A549 (cell line): ENCODE measurements at regions not wholly inside any gene's neighbourhood (a gene's known extent, or its start where the extent isn't known, plus 50 kb on each side); places are given as distances from the start of the nearest gene placed in this dataset.
A peak's percentile ranks its signal among the peaks of the same experiment; 100 is the strongest.

Experiments used
- ATAC-seq, 2 experiments: fragments of 200-7000 bp in 1 of 2; fragments of >200 bp in 1 of 2; cut with Nextera tagmentation in 1 of 2; cut with Tn5 transposase in 1 of 2; 3 replicates each; pipeline versions ENCODE4 v1.8.0 to v1.9.1; 2018 to 2020; ENCODE audit warnings: mild to moderate bottlenecking in 1 of 2, moderate library complexity in 1 of 2
- CTCF ChIA-PET: fragments of 300-600 bp; sonication (Branson Sonifier 250); formaldehyde crosslinking; extraction: SDS; loops from one replicate; lab custom pipeline; 2021; ENCODE audit warnings: antibody characterized with exemption, inconsistent platforms; lab: Yijun Ruan, JAX
- POLR2A ChIA-PET: fragments of 350-600 bp; formaldehyde crosslinking; extraction: SDS; loops from one replicate; lab custom pipeline; 2021; ENCODE audit warnings: antibody characterized with exemption, inconsistent platforms; lab: Yijun Ruan, JAX
- DNase-seq, 2 experiments: peaks; one replicate each; pipeline versions ENCODE4 v3.0.0 to v3.0.0-alpha.2; 2011 to 2016; ENCODE audit warnings: low read depth in 1 of 2, low spot score in 1 of 2
- FAIRE-seq: peaks from 2 replicates; lab custom pipeline; 2011; peaks lifted over from hg19 to GRCh38; lab: Jason Lieb, UNC
- H3K27ac ChIP-seq, 2 experiments: fragments of >200 bp; sonication (Bioruptor Twin); formaldehyde crosslinking; 3 replicates each; pipeline ENCODE4 v1.5.1; 2016 to 2017
- H3K4me1 ChIP-seq: fragments of >200 bp; sonication (Bioruptor Twin); formaldehyde crosslinking; 3 replicates; pipeline ENCODE4 v1.6.1; 2016
- H3K4me2 ChIP-seq: fragments of >200 bp; sonication (Bioruptor Twin); formaldehyde crosslinking; 3 replicates; pipeline ENCODE4 v1.6.1; 2016
- H3K4me3 ChIP-seq: fragments of >200 bp; sonication (Bioruptor Twin); formaldehyde crosslinking; 3 replicates; pipeline ENCODE4 v1.5.1; 2016
- H3K9me3 ChIP-seq: fragments of >200 bp; sonication (Bioruptor Twin); formaldehyde crosslinking; 3 replicates; pipeline ENCODE4 v1.6.1; 2016
- CBX2 ChIP-seq: fragments of 200-600 bp; sonication (generic); IDR thresholded peaks from 2 replicates; pipeline ENCODE4 v1.6.1; 2016; ENCODE audit warnings: low read depth, mild to moderate bottlenecking, borderline replicate concordance
- CEBPB ChIP-seq, 2 experiments: fragments of >200 bp in 1 of 2; sonication (Bioruptor Twin) in 1 of 2; formaldehyde crosslinking in 1 of 2; IDR thresholded peaks; 2 replicates each; pipeline ENCODE4 v1.6.1; 2012 to 2016
- CHD4 ChIP-seq: fragments of 200-600 bp; sonication (generic); IDR thresholded peaks from 2 replicates; pipeline ENCODE4 v1.6.1; 2016; ENCODE audit warnings: antibody characterized with exemption, mild to moderate bottlenecking, borderline replicate concordance
- ESRRA ChIP-seq: fragments of 150-350 bp; IDR thresholded peaks from 2 replicates; pipeline ENCODE4 v1.6.1; 2014; ENCODE audit warnings: mild to moderate bottlenecking, low read length, borderline replicate concordance
- FOSL2 ChIP-seq, 2 experiments: fragments of 450-650 bp in 1 of 2; fragments of >200 bp in 1 of 2; sonication (Bioruptor Twin) in 1 of 2; formaldehyde crosslinking; IDR thresholded peaks; 2 replicates each; pipeline versions ENCODE4 v1.5.0 to v1.6.1; 2016 to 2020; ENCODE audit warnings: mild to moderate bottlenecking in 1 of 2, moderate library complexity in 1 of 2
- GATA3 ChIP-seq: IDR thresholded peaks from 2 replicates; pipeline ENCODE4 v1.6.1; 2012; ENCODE audit warnings: borderline replicate concordance
- HES2 ChIP-seq: fragments of >200 bp; sonication (Bioruptor Twin); formaldehyde crosslinking; IDR thresholded peaks from 2 replicates; pipeline ENCODE4 v1.6.1; 2016
- HEYL ChIP-seq: fragments of 250-450 bp; sonication (Bioruptor Pico); IDR thresholded peaks from 2 replicates; pipeline ENCODE4 v1.8.0; 2021; ENCODE audit warnings: mild to moderate bottlenecking, moderate library complexity
- JUN ChIP-seq, 2 experiments: fragments of >200 bp; sonication (Bioruptor Twin); formaldehyde crosslinking; IDR thresholded peaks; 2 replicates in 1 of 2; 3 replicates in 1 of 2; pipeline ENCODE4 v1.6.1; 2016 to 2017
- KDM5A ChIP-seq: fragments of 200-600 bp; sonication (generic); IDR thresholded peaks from 2 replicates; pipeline ENCODE4 v1.6.1; 2016; ENCODE audit warnings: antibody characterized with exemption, mild to moderate bottlenecking
- MAZ ChIP-seq: fragments of 150-350 bp; IDR thresholded peaks from 2 replicates; pipeline ENCODE4 v1.6.1; 2014; ENCODE audit warnings: antibody characterized with exemption, low read depth, low read length, borderline replicate concordance
- NFE2L2 ChIP-seq: fragments of 150-350 bp; conservative IDR thresholded peaks from 2 replicates; pipeline ENCODE4 v1.6.1; 2014; ENCODE audit warnings: low read length
- NPAS2 ChIP-seq: fragments of 250-450 bp; sonication (Bioruptor Pico); IDR thresholded peaks from 2 replicates; pipeline ENCODE4 v1.8.0; 2022; ENCODE audit warnings: mild to moderate bottlenecking, moderate library complexity, borderline replicate concordance
- RARB ChIP-seq: fragments of 250-450 bp; sonication (Bioruptor Pico); IDR thresholded peaks from 2 replicates; pipeline ENCODE4 v1.8.0; 2021; ENCODE audit warnings: mild to moderate bottlenecking, moderate library complexity
- REST ChIP-seq: fragments of 200-600 bp; sonication (generic); IDR thresholded peaks from 2 replicates; pipeline ENCODE4 v1.6.1; 2016; ENCODE audit warnings: antibody characterized with exemption, mild to moderate bottlenecking, moderate library complexity
- SMC3 ChIP-seq: fragments of >200 bp; sonication (Bioruptor Twin); formaldehyde crosslinking; IDR thresholded peaks from 3 replicates; pipeline ENCODE4 v1.6.1; 2018; ENCODE audit warnings: inconsistent platforms
- TFCP2L1 ChIP-seq: fragments of 250-450 bp; sonication (Bioruptor Pico); IDR thresholded peaks from 2 replicates; pipeline ENCODE4 v1.5.0; 2021; ENCODE audit warnings: mild to moderate bottlenecking
- TP53 ChIP-seq: fragments of 250-450 bp; sonication (Bioruptor Pico); IDR thresholded peaks from 2 replicates; pipeline ENCODE4 v1.5.0; 2021; ENCODE audit warnings: mild to moderate bottlenecking, moderate library complexity
- ZFP36 ChIP-seq: fragments of 450-650 bp; IDR thresholded peaks from 2 replicates; pipeline ENCODE4 v1.6.1; 2014; ENCODE audit warnings: borderline replicate concordance; ENCODE audit not compliant: partially characterized antibody
- ZNF302 ChIP-seq: fragments of 250-450 bp; sonication (Bioruptor Pico); IDR thresholded peaks from 2 replicates; pipeline ENCODE4 v1.9.0; 2021; ENCODE audit warnings: inconsistent platforms, mild to moderate bottlenecking, moderate library complexity
- ZSCAN20 ChIP-seq: fragments of 250-450 bp; sonication (Bioruptor Pico); IDR thresholded peaks from 2 replicates; pipeline ENCODE4 v1.8.0; 2022; ENCODE audit warnings: mild to moderate bottlenecking, moderate library complexity
- WGBS: methylation state at CpG from one replicate; pipeline ENCODE4 v1.1.6; 2017; ENCODE audit errors: missing lambda C conversion rate; 5-methylcytosine and 5-hydroxymethylcytosine counted together
- TF ChIP-seq, protein P1 (sequence below): fragments of 450-650 bp; IDR thresholded peaks from 2 replicates; pipeline ENCODE4 v1.6.1; 2014; ENCODE audit warnings: antibody characterized with exemption
- TF ChIP-seq, protein P2 (sequence below): fragments of 150-350 bp; IDR thresholded peaks from 2 replicates; pipeline ENCODE4 v1.6.1; 2014; ENCODE audit warnings: low read depth, mild to moderate bottlenecking, low read length
- TF ChIP-seq, protein P3 (sequence below): IDR thresholded peaks from 2 replicates; pipeline ENCODE4 v1.6.1; 2012; ENCODE audit warnings: low read depth, borderline replicate concordance

- no peak for TF ChIP-seq TFCP2L1 (CRISPR knock-in tag)
- TF ChIP-seq, protein P1, sequence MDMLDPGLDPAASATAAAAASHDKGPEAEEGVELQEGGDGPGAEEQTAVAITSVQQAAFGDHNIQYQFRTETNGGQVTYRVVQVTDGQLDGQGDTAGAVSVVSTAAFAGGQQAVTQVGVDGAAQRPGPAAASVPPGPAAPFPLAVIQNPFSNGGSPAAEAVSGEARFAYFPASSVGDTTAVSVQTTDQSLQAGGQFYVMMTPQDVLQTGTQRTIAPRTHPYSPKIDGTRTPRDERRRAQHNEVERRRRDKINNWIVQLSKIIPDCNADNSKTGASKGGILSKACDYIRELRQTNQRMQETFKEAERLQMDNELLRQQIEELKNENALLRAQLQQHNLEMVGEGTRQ, result no peak
- TF ChIP-seq MAZ, result no peak
- no peak for TF ChIP-seq ZNF302 (CRISPR knock-in tag)
- TF ChIP-seq GATA3, result no peak
- TF ChIP-seq ZSCAN20 (CRISPR knock-in tag), result no peak
- no peak for TF ChIP-seq CEBPB (IDR thresholded peaks at IDR 0.05)
- no peak for TF ChIP-seq TP53
- no peak for TF ChIP-seq HEYL
- peak overlapping the region in 1 of 2 experiments; percentile 50; a peak in 1 of 6 replicates for H3K27ac ChIP-seq
- ChIA-PET CTCF (no interaction called here), POLR2A (no interaction called here)
- H3K4me1 ChIP-seq, result peaks cover 15% of the 10 kb centered on the region
- ATAC-seq (peak in 1 of 2 experiments; percentile 35; a peak in 2 of 6 replicates), FAIRE-seq (no peak), DNase-seq (no peak)
- no peak overlapping the region for H3K4me3 ChIP-seq
- peak overlapping the region; percentile 10; the same call in 1 of the 3 replicates for H3K4me2 ChIP-seq
- H3K9me3 ChIP-seq, result no peaks in the 10 kb centered on the region
Measured at GRCh38 chr6:141452354-141452686, 680.4 kb upstream of the GJE1 start.

DNA sequence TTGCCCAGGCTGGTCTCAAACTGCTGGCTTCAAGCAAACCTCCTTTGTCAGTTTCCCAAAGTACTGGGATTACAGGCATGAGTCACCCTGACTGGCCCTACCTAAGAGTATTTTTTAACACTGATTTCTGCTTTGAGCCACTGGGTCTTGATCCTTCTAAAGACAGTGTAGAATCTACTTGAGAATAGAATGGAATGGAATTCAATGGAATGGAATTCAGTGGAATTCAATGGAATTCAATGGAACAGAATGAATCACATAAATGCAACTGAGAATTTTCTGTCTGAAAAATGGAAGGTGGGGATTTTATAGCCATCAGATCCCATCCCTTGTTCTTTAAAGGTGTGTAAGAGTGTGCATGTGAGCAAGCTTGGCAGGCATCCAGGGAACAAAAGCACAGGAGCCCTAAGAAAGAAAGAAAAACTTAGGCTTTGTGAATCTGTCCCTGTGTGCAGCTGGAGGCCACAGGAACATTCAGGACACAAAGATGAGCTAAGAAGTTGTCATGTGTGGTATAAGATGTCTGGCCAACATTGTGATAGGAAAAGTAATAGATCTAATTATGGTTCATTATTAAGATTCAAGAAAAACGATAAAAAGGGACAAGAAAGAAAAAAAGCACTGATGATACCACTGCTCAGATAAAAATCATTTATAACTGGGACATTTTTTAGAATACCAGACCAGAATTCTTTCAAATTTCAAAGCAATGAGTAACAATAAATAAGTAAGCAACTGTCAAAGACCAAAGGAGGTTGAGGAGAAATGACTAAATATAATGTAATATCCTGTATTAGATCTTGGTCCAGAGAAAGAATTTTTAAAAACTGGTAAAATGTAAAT is 681.0 kb upstream of the GJE1 start:
- no peak for FAIRE-seq

GRCh38 chr6:141451181-141451510 is 681.6 kb upstream of the GJE1 start:
- ChIA-PET POLR2A (no interaction called here), CTCF (no interaction called here)
- peaks cover 15% of the 10 kb centered on the region for H3K4me1 ChIP-seq
- no peak for FAIRE-seq
- DNase-seq, result no peak
- no peaks in the 10 kb centered on the region for H3K9me3 ChIP-seq
- ATAC-seq, result peak in 1 of 2 experiments; percentile 27; a peak in 2 of 6 replicates
- TF ChIP-seq, protein P2, sequence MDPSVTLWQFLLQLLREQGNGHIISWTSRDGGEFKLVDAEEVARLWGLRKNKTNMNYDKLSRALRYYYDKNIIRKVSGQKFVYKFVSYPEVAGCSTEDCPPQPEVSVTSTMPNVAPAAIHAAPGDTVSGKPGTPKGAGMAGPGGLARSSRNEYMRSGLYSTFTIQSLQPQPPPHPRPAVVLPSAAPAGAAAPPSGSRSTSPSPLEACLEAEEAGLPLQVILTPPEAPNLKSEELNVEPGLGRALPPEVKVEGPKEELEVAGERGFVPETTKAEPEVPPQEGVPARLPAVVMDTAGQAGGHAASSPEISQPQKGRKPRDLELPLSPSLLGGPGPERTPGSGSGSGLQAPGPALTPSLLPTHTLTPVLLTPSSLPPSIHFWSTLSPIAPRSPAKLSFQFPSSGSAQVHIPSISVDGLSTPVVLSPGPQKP, result no peak
- TF ChIP-seq HEYL (no peak), NFE2L2 (no peak), REST (no peak), GATA3 (no peak), ZFP36 (no peak), RARB (no peak), JUN (IDR thresholded peaks at IDR 0.05) (no peak), ESRRA (no peak), KDM5A (no peak), CBX2 (no peak), CHD4 (no peak), HES2 (no peak), SMC3 (no peak)
- TF ChIP-seq, protein P1, result no peak
- TF ChIP-seq, protein P3, sequence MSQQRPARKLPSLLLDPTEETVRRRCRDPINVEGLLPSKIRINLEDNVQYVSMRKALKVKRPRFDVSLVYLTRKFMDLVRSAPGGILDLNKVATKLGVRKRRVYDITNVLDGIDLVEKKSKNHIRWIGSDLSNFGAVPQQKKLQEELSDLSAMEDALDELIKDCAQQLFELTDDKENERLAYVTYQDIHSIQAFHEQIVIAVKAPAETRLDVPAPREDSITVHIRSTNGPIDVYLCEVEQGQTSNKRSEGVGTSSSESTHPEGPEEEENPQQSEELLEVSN, result no peak
- H3K4me2 ChIP-seq, result peak overlapping the region; percentile 10; the same call in 1 of the 3 replicates
- peak overlapping the region; percentile 26 to 48; a peak in 4 of 6 replicates for H3K27ac ChIP-seq
- H3K4me3 ChIP-seq, result no peak overlapping the region

More for the DNA sequence above, 681.0 kb upstream of the GJE1 start:
- CTCF ChIA-PET, result no interaction called here
- POLR2A ChIA-PET, result no interaction called here
- Histone ChIP-seq H3K27ac (peak overlapping the region; percentile 26 to 50; a peak in 4 of 6 replicates), H3K4me3 (no peak overlapping the region), H3K4me1 (peaks cover 15% of the 10 kb centered on the region), H3K9me3 (no peaks in the 10 kb centered on the region), H3K4me2 (peak overlapping the region; percentile 10)
- DNase-seq (peak; percentile 2 to 18), ATAC-seq (peak; percentile 50 to 71; a peak in 4 of 6 replicates)
- 14% methylated on average over 1 of the region's 1 CpG for WGBS
- TF ChIP-seq NPAS2 (CRISPR knock-in tag) (no peak), FOSL2 (IDR thresholded peaks at IDR 0.05) (no peak), FOSL2 (CRISPR knock-in tag; IDR thresholded peaks at IDR 0.05) (peak; percentile 43; the same call in 1 of the 2 replicates)
